ENCODE measurements at regions not wholly inside any gene's neighbourhood (a gene's known extent, or its start where the extent isn't known, plus 50 kb on each side); places are given as distances from the start of the nearest gene placed in this dataset.
"Not testable (repeated sequence)": the region's sequence is repeated elsewhere in the genome, so short reads cannot be mapped to it uniquely, and the experiment has no call there.

DNA sequence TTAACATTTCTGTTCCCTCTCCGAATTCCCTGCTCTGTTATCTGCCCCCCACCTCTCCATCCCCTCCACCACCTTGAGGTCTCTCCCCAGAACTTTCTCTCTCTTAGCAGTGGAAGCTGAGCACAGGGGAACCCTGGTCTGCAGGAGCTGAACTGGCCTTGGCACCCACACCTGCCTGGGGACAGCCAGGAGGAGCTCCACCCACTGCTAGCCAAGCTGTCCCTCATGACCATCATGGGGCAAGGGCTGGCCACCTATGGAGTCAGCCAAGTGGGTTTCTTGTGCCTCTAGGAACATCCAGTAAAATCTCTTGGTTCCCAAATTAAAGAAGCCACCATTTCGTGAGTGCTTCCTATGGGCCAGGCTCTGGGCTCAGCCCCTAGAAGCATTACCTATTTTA, 276.4 kb upstream of the TLE3 start:
- H3K27me3 ChIP-seq (ENCODE audit: insufficient read depth, low read length): no peaks in the 10 kb centered on the region
- intact Hi-C loops (cut with micrococcal nuclease): no loop called here
- no peak overlapping the region for H2AFZ ChIP-seq (ENCODE audit: low read depth, low read length, poor library complexity, severe bottlenecking)
- no peak overlapping the region for H3K9ac ChIP-seq (ENCODE audit: low read length)
- no TSS peak for BruUV-seq (replicated peaks)
- peaks cover 17 to 19% of the 10 kb centered on the region in 2 experiments; a peak in 3 of 4 replicates for H3K4me1 ChIP-seq (ENCODE audit: control insufficient read depth in 1 of 2, insufficient read depth in 2 of 2, low read length in 2 of 2)
- DNase-seq (ENCODE audit: low read depth, low spot score) (no peak), ATAC-seq (no peak)
- ChIA-PET RAD21 (ENCODE audit: low non-redundant PET in 1 of 2, low total read pairs in 2 of 2, uncharacterized antibody in 2 of 2, unreplicated experiment in 2 of 2) (no interaction called here), CTCF (no interaction called here), POLR2A (no interaction called here)
- H3K4me2 ChIP-seq (ENCODE audit: low read length): no peak overlapping the region
- H4K20me1 ChIP-seq (ENCODE audit: insufficient read depth): no peaks in the 10 kb centered on the region
- no peaks in the 10 kb centered on the region for H3K36me3 ChIP-seq (ENCODE audit: control insufficient read depth in 1 of 2, insufficient read depth in 2 of 2, low read length in 2 of 2)
- no peak overlapping the region for H3K4me3 ChIP-seq (replicated peaks in 1 of 2; ENCODE audit: low read depth in 1 of 2, low read length in 2 of 2)
- H3K9me2 ChIP-seq (ENCODE audit: insufficient read depth): no peaks in the 10 kb centered on the region
- no peak for TF ChIP-seq SRF (IDR thresholded peaks at IDR 0.05; ENCODE audit: low read depth)
- TF ChIP-seq ZNF274 (IDR thresholded peaks at IDR 0.05; ENCODE audit: low read depth, low read length): no peak
- no peak for TF ChIP-seq EZH2phosphoT487 (IDR thresholded peaks at IDR 0.05; ENCODE audit: borderline replicate concordance)
- TF ChIP-seq FOSL1 (IDR thresholded peaks at IDR 0.05; ENCODE audit: low read depth): no peak
- TF ChIP-seq JUND (IDR thresholded peaks at IDR 0.05): no peak
- no peaks in the 10 kb centered on the region for H3K79me2 ChIP-seq (ENCODE audit: insufficient read depth, low read length)
- no peak overlapping the region for H3K27ac ChIP-seq (ENCODE audit: low read depth, low read length)
- H3K9me3 ChIP-seq (ENCODE audit: control insufficient read depth in 1 of 2, insufficient read depth in 1 of 2, low read depth in 1 of 2, low read length in 2 of 2): no peaks in the 10 kb centered on the region

GRCh38 chr15:70373439-70373838, 275.7 kb upstream of the TLE3 start:
- H3K36me3 ChIP-seq (ENCODE audit: control insufficient read depth in 1 of 2, insufficient read depth in 2 of 2, low read length in 2 of 2); RAD21 ChIA-PET (ENCODE audit: low non-redundant PET in 1 of 2, low total read pairs in 2 of 2, uncharacterized antibody in 2 of 2, unreplicated experiment in 2 of 2); H3K4me2 ChIP-seq (ENCODE audit: low read length); BruUV-seq (replicated peaks); H3K9me3 ChIP-seq (ENCODE audit: control insufficient read depth in 1 of 2, insufficient read depth in 1 of 2, low read depth in 1 of 2, low read length in 2 of 2); H3K4me3 ChIP-seq (replicated peaks in 1 of 2; ENCODE audit: low read depth in 1 of 2, low read length in 2 of 2); H3K27me3 ChIP-seq (ENCODE audit: insufficient read depth, low read length); H4K20me1 ChIP-seq (ENCODE audit: insufficient read depth); H3K79me2 ChIP-seq (ENCODE audit: insufficient read depth, low read length); ATAC-seq; intact Hi-C loops (cut with micrococcal nuclease); DNase-seq (ENCODE audit: low read depth, low spot score); H3K27ac ChIP-seq (ENCODE audit: low read depth, low read length); H3K9ac ChIP-seq (ENCODE audit: low read length); CTCF ChIA-PET; H2AFZ ChIP-seq (ENCODE audit: low read depth, low read length, poor library complexity, severe bottlenecking); H3K9me2 ChIP-seq (ENCODE audit: insufficient read depth); POLR2A ChIA-PET: not testable (repeated sequence)
- peaks cover 17 to 19% of the 10 kb centered on the region in 2 experiments; a peak in 3 of 4 replicates for H3K4me1 ChIP-seq (ENCODE audit: control insufficient read depth in 1 of 2, insufficient read depth in 2 of 2, low read length in 2 of 2)

GRCh38 chr15:70367913-70368705, 270.4 kb upstream of the TLE3 start:
- H3K9me3 ChIP-seq (ENCODE audit: control insufficient read depth in 1 of 2, insufficient read depth in 1 of 2, low read depth in 1 of 2, low read length in 2 of 2); H2AFZ ChIP-seq (ENCODE audit: low read depth, low read length, poor library complexity, severe bottlenecking); H3K9me2 ChIP-seq (ENCODE audit: insufficient read depth); H3K27me3 ChIP-seq (ENCODE audit: insufficient read depth, low read length); H3K27ac ChIP-seq (ENCODE audit: low read depth, low read length); H3K4me2 ChIP-seq (ENCODE audit: low read length); H3K4me1 ChIP-seq (ENCODE audit: control insufficient read depth in 1 of 2, insufficient read depth in 2 of 2, low read length in 2 of 2); H3K36me3 ChIP-seq (ENCODE audit: control insufficient read depth in 1 of 2, insufficient read depth in 2 of 2, low read length in 2 of 2); H3K4me3 ChIP-seq (replicated peaks in 1 of 2; ENCODE audit: low read depth in 1 of 2, low read length in 2 of 2); ATAC-seq; H3K9ac ChIP-seq (ENCODE audit: low read length); POLR2A ChIA-PET; CTCF ChIA-PET; H4K20me1 ChIP-seq (ENCODE audit: insufficient read depth); H3K79me2 ChIP-seq (ENCODE audit: insufficient read depth, low read length); DNase-seq (ENCODE audit: low read depth, low spot score); RAD21 ChIA-PET (ENCODE audit: low non-redundant PET in 1 of 2, low total read pairs in 2 of 2, uncharacterized antibody in 2 of 2, unreplicated experiment in 2 of 2); BruUV-seq (replicated peaks): not testable (repeated sequence)
- intact Hi-C loops (cut with micrococcal nuclease): loop anchor here (10.0 kb wide), 1 partner anchor 243 kb away; no protein-coding TSS in a partner anchor

- H3K4me3 ChIP-seq (replicated peaks in 1 of 2; ENCODE audit: low read depth in 1 of 2, low read length in 2 of 2); H3K79me2 ChIP-seq (ENCODE audit: insufficient read depth, low read length); H3K36me3 ChIP-seq (ENCODE audit: control insufficient read depth in 1 of 2, insufficient read depth in 2 of 2, low read length in 2 of 2); H2AFZ ChIP-seq (ENCODE audit: low read depth, low read length, poor library complexity, severe bottlenecking); BruUV-seq (replicated peaks); H3K4me1 ChIP-seq (ENCODE audit: control insufficient read depth in 1 of 2, insufficient read depth in 2 of 2, low read length in 2 of 2); H3K27me3 ChIP-seq (ENCODE audit: insufficient read depth, low read length); H3K27ac ChIP-seq (ENCODE audit: low read depth, low read length); RAD21 ChIA-PET (ENCODE audit: low non-redundant PET in 1 of 2, low total read pairs in 2 of 2, uncharacterized antibody in 2 of 2, unreplicated experiment in 2 of 2); POLR2A ChIA-PET; H3K9me2 ChIP-seq (ENCODE audit: insufficient read depth); H3K4me2 ChIP-seq (ENCODE audit: low read length); H4K20me1 ChIP-seq (ENCODE audit: insufficient read depth); H3K9me3 ChIP-seq (ENCODE audit: control insufficient read depth in 1 of 2, insufficient read depth in 1 of 2, low read depth in 1 of 2, low read length in 2 of 2); H3K9ac ChIP-seq (ENCODE audit: low read length); DNase-seq (ENCODE audit: low read depth, low spot score); ATAC-seq: not testable (repeated sequence)
- intact Hi-C loops (cut with micrococcal nuclease): loop anchor here (5.0 to 10.0 kb wide), 2 partner anchors 239 to 637 kb away; no protein-coding TSS in a partner anchor
- CTCF ChIA-PET: interaction anchor here (1.5 to 1.6 kb wide), 2 partner anchors 9 to 885 kb away, joined by 4 read pairs; no protein-coding TSS in a partner anchor
Measured at GRCh38 chr15:70364023-70364422, 266.3 kb upstream of the TLE3 start.
